BJ (cell line): ENCODE measurements at regions not wholly inside any gene's neighbourhood (a gene's known extent, or its start where the extent isn't known, plus 50 kb on each side); places are given as distances from the start of the nearest gene placed in this dataset.
"Not testable (repeated sequence)": the region's sequence is repeated elsewhere in the genome, so short reads cannot be mapped to it uniquely, and the experiment has no call there.

Source experiments
- CTCF ChIA-PET: fragments of 350-600 bp; formaldehyde crosslinking; extraction: SDS; loops from one replicate; lab custom pipeline; 2021; ENCODE audit warnings: antibody characterized with exemption, inconsistent platforms; lab: Yijun Ruan, JAX
- POLR2A ChIA-PET: fragments of 300-600 bp; sonication (Branson Sonifier 250); formaldehyde crosslinking; extraction: SDS; loops from one replicate; lab custom pipeline; 2021; ENCODE audit warnings: antibody characterized with exemption; lab: Charles Lee
- DNase-seq: peaks from one replicate; pipeline ENCODE4 v3.0.0-alpha.2; 2011; ENCODE audit warnings: low read depth
- H3K27me3 ChIP-seq: 2 replicates; pipeline ENCODE4 v1.6.0; 2011; ENCODE audit warnings: low read length; ENCODE audit not compliant: control insufficient read depth, insufficient read depth
- H3K36me3 ChIP-seq: 2 replicates; pipeline ENCODE4 v1.5.1; 2011; ENCODE audit warnings: low read length; ENCODE audit not compliant: control insufficient read depth, insufficient read depth
- H3K4me3 ChIP-seq: 2 replicates; pipeline ENCODE4 v1.5.1; 2011; ENCODE audit warnings: low read depth, mild to moderate bottlenecking, control low read depth, low read length
- TF ChIP-seq, protein P1 (sequence below): IDR thresholded peaks from 2 replicates; pipeline ENCODE4 v1.5.1; 2011; ENCODE audit warnings: low read depth, mild to moderate bottlenecking, control low read depth, inconsistent platforms, low read length, moderate library complexity; ENCODE audit not compliant: insufficient read depth

GRCh38 chr14:101669629-101670028 is 91.9 kb upstream of the PPP2R5C start:
- H3K36me3 ChIP-seq, result no peaks in the 10 kb centered on the region
- ChIA-PET POLR2A (no interaction called here), CTCF (interaction anchor here (0.6 kb wide), 1 partner anchor 846 kb away, joined by 3 read pairs; no protein-coding TSS in a partner anchor)
- DNase-seq, result no peak
- TF ChIP-seq, protein P1, sequence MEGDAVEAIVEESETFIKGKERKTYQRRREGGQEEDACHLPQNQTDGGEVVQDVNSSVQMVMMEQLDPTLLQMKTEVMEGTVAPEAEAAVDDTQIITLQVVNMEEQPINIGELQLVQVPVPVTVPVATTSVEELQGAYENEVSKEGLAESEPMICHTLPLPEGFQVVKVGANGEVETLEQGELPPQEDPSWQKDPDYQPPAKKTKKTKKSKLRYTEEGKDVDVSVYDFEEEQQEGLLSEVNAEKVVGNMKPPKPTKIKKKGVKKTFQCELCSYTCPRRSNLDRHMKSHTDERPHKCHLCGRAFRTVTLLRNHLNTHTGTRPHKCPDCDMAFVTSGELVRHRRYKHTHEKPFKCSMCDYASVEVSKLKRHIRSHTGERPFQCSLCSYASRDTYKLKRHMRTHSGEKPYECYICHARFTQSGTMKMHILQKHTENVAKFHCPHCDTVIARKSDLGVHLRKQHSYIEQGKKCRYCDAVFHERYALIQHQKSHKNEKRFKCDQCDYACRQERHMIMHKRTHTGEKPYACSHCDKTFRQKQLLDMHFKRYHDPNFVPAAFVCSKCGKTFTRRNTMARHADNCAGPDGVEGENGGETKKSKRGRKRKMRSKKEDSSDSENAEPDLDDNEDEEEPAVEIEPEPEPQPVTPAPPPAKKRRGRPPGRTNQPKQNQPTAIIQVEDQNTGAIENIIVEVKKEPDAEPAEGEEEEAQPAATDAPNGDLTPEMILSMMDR, result no peak
- no peak overlapping the region for H3K4me3 ChIP-seq
- peaks cover 1% of the 10 kb centered on the region; the same call in 1 of the 2 replicates for H3K27me3 ChIP-seq

- CTCF ChIA-PET, result interaction anchor here (0.7 to 1.5 kb wide), 2 partner anchors 9 to 1001 kb away, joined by 3 read pairs; no protein-coding TSS in a partner anchor
- TF ChIP-seq, protein P1, result no peak
- DNase-seq, result no peak
- H3K4me3 ChIP-seq, result no peak overlapping the region
- no peaks in the 10 kb centered on the region for H3K36me3 ChIP-seq
- POLR2A ChIA-PET, result no interaction called here
- no peaks in the 10 kb centered on the region for H3K27me3 ChIP-seq
Observed at GRCh38 chr14:101673873-101674272, 87.6 kb upstream of the PPP2R5C start.

DNA sequence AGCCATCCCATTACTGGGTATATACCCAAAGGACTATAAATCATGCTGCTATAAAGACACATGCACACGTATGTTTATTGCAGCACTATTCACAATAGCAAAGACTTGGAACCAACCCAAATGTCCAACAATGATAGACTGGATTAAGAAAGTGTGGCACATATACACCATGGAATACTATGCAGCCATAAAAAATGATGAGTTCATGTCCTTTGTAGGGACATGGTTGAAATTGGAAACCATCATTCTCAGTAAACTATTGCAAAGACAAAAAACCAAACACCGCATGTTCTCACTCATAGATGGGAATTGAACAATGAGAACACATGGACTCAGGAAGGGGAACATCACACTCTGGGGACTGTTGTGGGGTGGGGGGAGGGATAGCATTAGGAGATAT is 85.7 kb upstream of the PPP2R5C start:
- H3K36me3 ChIP-seq, DNase-seq, POLR2A ChIA-PET, H3K27me3 ChIP-seq, H3K4me3 ChIP-seq, CTCF ChIA-PET: not testable (repeated sequence)

- H3K4me3 ChIP-seq, POLR2A ChIA-PET, H3K27me3 ChIP-seq, DNase-seq, H3K36me3 ChIP-seq: not testable (repeated sequence)
- CTCF ChIA-PET, result interaction anchor here (1.8 kb wide), 1 partner anchor 13 kb away, joined by 4 read pairs; no protein-coding TSS in a partner anchor
Observed at GRCh38 chr14:101677912-101678327, 83.6 kb upstream of the PPP2R5C start.

DNA sequence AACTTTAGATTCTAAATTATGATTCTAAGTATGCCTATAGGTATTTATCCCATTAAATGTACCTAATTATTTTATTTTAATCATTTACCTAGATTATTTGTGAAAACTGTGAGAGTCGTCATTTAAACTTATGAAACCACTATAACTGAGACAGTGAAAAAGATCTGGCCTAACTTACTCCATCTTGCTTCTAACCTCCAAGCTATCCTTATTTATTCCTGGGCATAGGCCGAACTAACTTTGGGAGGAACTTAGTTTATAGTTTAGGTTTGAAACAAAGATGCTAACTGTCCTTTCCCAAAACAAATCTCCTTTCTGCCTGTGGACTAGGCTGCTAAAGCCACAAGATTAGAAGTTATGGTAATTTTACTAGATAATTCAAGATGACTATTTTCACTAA is 79.7 kb upstream of the PPP2R5C start:
- ChIA-PET POLR2A (no interaction called here), CTCF (no interaction called here)
- TF ChIP-seq, protein P1, result no peak
- no peak for DNase-seq
- Histone ChIP-seq H3K4me3 (no peak overlapping the region), H3K27me3 (peaks cover 3% of the 10 kb centered on the region; the same call in 1 of the 2 replicates), H3K36me3 (no peaks in the 10 kb centered on the region)

GRCh38 chr14:101683365-101683764 is 78.1 kb upstream of the PPP2R5C start:
- CTCF ChIA-PET, result interaction anchor here (0.6 to 1.6 kb wide), 2 partner anchors 22 to 25 kb away, joined by 3 to 4 read pairs; no protein-coding TSS in a partner anchor
- POLR2A ChIA-PET, result no interaction called here
- H3K36me3 ChIP-seq, result no peaks in the 10 kb centered on the region

More at GRCh38 chr14:101683365-101683764, 78.1 kb upstream of the PPP2R5C start:
- peaks cover 3% of the 10 kb centered on the region; the same call in 1 of the 2 replicates for H3K27me3 ChIP-seq
- no peak overlapping the region for H3K4me3 ChIP-seq
- TF ChIP-seq, protein P1, result no peak
- no peak for DNase-seq
